ENCODE measurements at regions not wholly inside any gene's neighbourhood (a gene's known extent, or its start where the extent isn't known, plus 50 kb on each side); places are given as distances from the start of the nearest gene placed in this dataset.
A peak's percentile ranks its signal among the peaks of the same experiment; 100 is the strongest.

- H3K27ac ChIP-seq (ENCODE audit: low read depth, low read length): no peak overlapping the region
- 78 to 96% (median 79%) methylated on average over 5 of the region's 5 CpGs for WGBS, 3 donors
These were observed 87.6 kb upstream of the TLE3 start for GRCh38 chr15:70185251-70185711.

- 62 to 83% (median 76%) methylated on average over 8 of the region's 8 CpGs for WGBS, 3 donors
- no peak overlapping the region for H3K27ac ChIP-seq (ENCODE audit: low read depth, low read length)
These were observed 85.4 kb upstream of the TLE3 start for GRCh38 chr15:70182858-70183695.

GRCh38 chr15:70181626-70182255 is 84.0 kb upstream of the TLE3 start:
- H3K27ac ChIP-seq (ENCODE audit: low read depth, low read length): no peak overlapping the region
- 75 to 90% (median 84%) methylated on average over 4 of the region's 4 CpGs for WGBS, 3 donors

GRCh38 chr15:70180186-70180875 is 82.6 kb upstream of the TLE3 start:
- 75 to 87% (median 85%) methylated on average over 15 of the region's 15 CpGs for WGBS, 3 donors
- H3K27ac ChIP-seq (ENCODE audit: low read depth, low read length): no peak overlapping the region

- 96 to 100% (median 100%) methylated on average over 1 of the region's 1 CpG for WGBS, 3 donors
- H3K27ac ChIP-seq (ENCODE audit: low read depth, low read length): no peak overlapping the region
These were observed 81.7 kb upstream of the TLE3 start for GRCh38 chr15:70179309-70179892.

- WGBS, 3 donors: 96 to 99% (median 98%) methylated on average over 3 of the region's 3 CpGs
- no peak overlapping the region for H3K27ac ChIP-seq (ENCODE audit: low read depth, low read length)
These were observed 80.8 kb upstream of the TLE3 start for GRCh38 chr15:70178335-70179084.

GRCh38 chr15:70172566-70173225 is 75.0 kb upstream of the TLE3 start:
- 78 to 96% (median 94%) methylated on average over 4 of the region's 4 CpGs for WGBS, 3 donors
- no peak overlapping the region for H3K27ac ChIP-seq (ENCODE audit: low read depth, low read length)

GRCh38 chr15:70172124-70172523 is 74.4 kb upstream of the TLE3 start:
- H3K27ac ChIP-seq (ENCODE audit: low read depth, low read length): no peak overlapping the region
- 80 to 97% (median 95%) methylated on average over 2 of the region's 2 CpGs for WGBS, 3 donors

- 63 to 83% (median 80%) methylated on average over 10 of the region's 10 CpGs for WGBS, 3 donors
- no peak overlapping the region for H3K27ac ChIP-seq (ENCODE audit: low read depth, low read length)
These were observed 73.7 kb upstream of the TLE3 start for GRCh38 chr15:70171256-70171886.

GRCh38 chr15:70170096-70170699 is 72.5 kb upstream of the TLE3 start:
- H3K27ac ChIP-seq (ENCODE audit: low read depth, low read length): no peak overlapping the region
- WGBS, 3 donors: 86 to 95% (median 91%) methylated on average over 10 of the region's 10 CpGs

- 88 to 96% (median 91%) methylated on average over 3 of the region's 3 CpGs for WGBS, 3 donors
- no peak overlapping the region for H3K27ac ChIP-seq (ENCODE audit: low read depth, low read length)
These were observed 71.4 kb upstream of the TLE3 start for GRCh38 chr15:70169147-70169546.

GRCh38 chr15:70167155-70167554 is 69.4 kb upstream of the TLE3 start:
- 62 to 66% (median 65%) methylated on average over 3 of the region's 3 CpGs for WGBS, 3 donors
- no peak overlapping the region for H3K27ac ChIP-seq (ENCODE audit: low read depth, low read length)

- H3K27ac ChIP-seq (ENCODE audit: low read depth, low read length): peak overlapping the region; percentile 29
- WGBS, 3 donors: 77 to 87% (median 83%) methylated on average over 13 of the region's 13 CpGs
These were observed 68.9 kb upstream of the TLE3 start for GRCh38 chr15:70166506-70167087.

- no peak overlapping the region for H3K27ac ChIP-seq (ENCODE audit: low read depth, low read length)
- WGBS, 3 donors: 19 to 39% (median 37%) methylated on average over 10 of the region's 10 CpGs
These were observed 68.1 kb upstream of the TLE3 start for GRCh38 chr15:70165716-70166284.

GRCh38 chr15:70164910-70165715 is 67.4 kb upstream of the TLE3 start:
- 22 to 79% (median 72%) methylated on average over 15 of the region's 15 CpGs for WGBS, 3 donors
- H3K27ac ChIP-seq (ENCODE audit: low read depth, low read length): no peak overlapping the region

Data from adipose tissue (tissue), 3 donors.